HCT116 (cell line): ENCODE measurements at regions not wholly inside any gene's neighbourhood (a gene's known extent, or its start where the extent isn't known, plus 50 kb on each side); places are given as distances from the start of the nearest gene placed in this dataset.

Source experiments
- CTCF ChIP-seq, 3 experiments: fragments of 200-600 bp in 1 of 3; sonication (generic) in 1 of 3; IDR thresholded peaks in 2 of 3; conservative IDR thresholded peaks in 1 of 3; 2 replicates each; pipeline ENCODE4 v1.5.1; 2012 to 2017; ENCODE audit warnings: low read depth in 2 of 3, low read length in 2 of 3, antibody characterized with exemption in 1 of 3, borderline replicate concordance in 1 of 3, control low read depth in 1 of 3, mild to moderate bottlenecking in 1 of 3, mixed read lengths in 1 of 3, mixed run types in 1 of 3, moderate library complexity in 1 of 3; ENCODE audit not compliant: insufficient read depth in 1 of 3
- ELF1 ChIP-seq: IDR thresholded peaks from 2 replicates; pipeline ENCODE4 v1.6.1; 2012; ENCODE audit warnings: low read depth, borderline replicate concordance
- EZH2 ChIP-seq: fragments of 200-600 bp; sonication (generic); IDR thresholded peaks from 2 replicates; pipeline ENCODE4 v1.6.1; 2017; ENCODE audit warnings: antibody characterized with exemption, mixed run types
- EZH2phosphoT487 ChIP-seq: fragments of 200-600 bp; IDR thresholded peaks from 2 replicates; pipeline ENCODE4 v1.6.1; 2018; ENCODE audit warnings: antibody characterized with exemption, borderline replicate concordance
- JUND ChIP-seq: IDR thresholded peaks from 2 replicates; pipeline ENCODE4 v1.6.1; 2012
- MAX ChIP-seq: IDR thresholded peaks from 2 replicates; pipeline ENCODE4 v1.6.1; 2012
- POLR2A ChIP-seq: IDR thresholded peaks from 2 replicates; pipeline ENCODE4 v1.7.0; 2011; ENCODE audit warnings: borderline replicate concordance; ENCODE audit not compliant: insufficient read depth, insufficient read length; ENCODE audit errors: extremely low read depth
- POLR2AphosphoS5 ChIP-seq: IDR thresholded peaks from 2 replicates; pipeline ENCODE4 v1.6.1; 2011; ENCODE audit warnings: mild to moderate bottlenecking, low read depth, low read length, moderate library complexity
- SIN3A ChIP-seq: IDR thresholded peaks from 2 replicates; pipeline ENCODE4 v1.6.1; 2012; ENCODE audit warnings: low read depth
- SRF ChIP-seq: IDR thresholded peaks from 2 replicates; pipeline ENCODE4 v1.6.1; 2012; ENCODE audit warnings: low read depth
- TCF7L2 ChIP-seq: IDR thresholded peaks from 2 replicates; pipeline ENCODE4 v1.7.0; 2011; ENCODE audit warnings: borderline replicate concordance, inconsistent platforms; ENCODE audit not compliant: insufficient read depth, insufficient read length; ENCODE audit errors: extremely low read depth
- YY1 ChIP-seq: IDR thresholded peaks from 2 replicates; pipeline ENCODE4 v1.6.1; 2011; ENCODE audit warnings: low read length, low read depth, moderate library complexity, mild to moderate bottlenecking; ENCODE audit not compliant: insufficient replicate concordance; ENCODE audit errors: extremely low read depth

GRCh38 chr7:115357703-115357999 is 435.8 kb downstream of the MDFIC start:
- no peak for TF ChIP-seq CTCF (IDR thresholded peaks at IDR 0.05 in 2 of 3, conservative IDR thresholded peaks at IDR 0.05 in 1 of 3; ENCODE audit: borderline replicate concordance in 1 of 3, insufficient read depth in 1 of 3, low read depth in 2 of 3, low read length in 2 of 3)
- TF ChIP-seq EZH2, result no peak
- no peak for TF ChIP-seq POLR2A
- TF ChIP-seq POLR2AphosphoS5, result no peak
- TF ChIP-seq SIN3A, result no peak
- TF ChIP-seq YY1, result no peak
- no peak for TF ChIP-seq MAX
- no peak for TF ChIP-seq JUND
- no peak for TF ChIP-seq TCF7L2
- TF ChIP-seq SRF, result no peak
- TF ChIP-seq ELF1, result no peak
- no peak for TF ChIP-seq EZH2phosphoT487
